HepG2 (cell line): ENCODE measurements at regions not wholly inside any gene's neighbourhood (a gene's known extent, or its start where the extent isn't known, plus 50 kb on each side); places are given as distances from the start of the nearest gene placed in this dataset.

Experiments used
- ATAC-seq: fragments of 200-7000 bp; cut with Tn5 transposase; 3 replicates; pipeline ENCODE4 v1.9.1; 2020; ENCODE audit warnings: mild to moderate bottlenecking, moderate library complexity
- BruUV-seq: library from RNA; stranded (reverse); fragments of 400-500 nt; replicated peaks from 2 replicates; lab custom pipeline; 2021; lab: Mats Ljungman, UMichigan
- CTCF ChIA-PET: fragments of 300-600 bp; formaldehyde crosslinking; extraction: SDS; loops from one replicate; lab custom pipeline; 2021; ENCODE audit warnings: low total read pairs, inconsistent platforms, low intra/inter-chr PET ratio; lab: Yijun Ruan, JAX
- POLR2A ChIA-PET: fragments of 350-600 bp; sonication (Branson Sonifier 250); formaldehyde crosslinking; loops from one replicate; lab custom pipeline; 2020; ENCODE audit warnings: antibody characterized with exemption, inconsistent platforms; lab: Yijun Ruan, JAX
- DNase-seq: peaks from one replicate; pipeline ENCODE4 v3.0.0-alpha.2; 2015; ENCODE audit warnings: low spot score
- FAIRE-seq: peaks from 3 replicates; lab custom pipeline; 2011; peaks lifted over from hg19 to GRCh38; lab: Jason Lieb, UNC
- H2AFZ ChIP-seq: one replicate; pipeline ENCODE4 v1.6.1; 2011; ENCODE audit warnings: low read length, inconsistent platforms
- H3K27ac ChIP-seq: fragments of 300-600 bp; 3 replicates; pipeline ENCODE4 v1.8.0; 2011; ENCODE audit warnings: mixed run types, mild to moderate bottlenecking, mixed read lengths, low read length, inconsistent platforms; ENCODE audit not compliant: insufficient read depth; ENCODE audit errors: extremely low read length
- H3K27me3 ChIP-seq, 2 experiments: fragments of 200-600 bp in 1 of 2; 2 replicates in 1 of 2; 3 replicates in 1 of 2; pipeline versions ENCODE4 v1.6.0 to v1.8.0; 2011; ENCODE audit warnings: low read length in 2 of 2, mild to moderate bottlenecking in 2 of 2, moderate library complexity in 2 of 2, inconsistent platforms in 1 of 2; ENCODE audit not compliant: insufficient read depth in 2 of 2, control insufficient read depth in 1 of 2
- H3K36me3 ChIP-seq, 2 experiments: fragments of 200-600 bp in 1 of 2; replicated peaks in 1 of 2; 2 replicates in 1 of 2; 3 replicates in 1 of 2; pipeline versions ENCODE4 v1.5.1 to v1.8.0; 2011; ENCODE audit warnings: low read length in 2 of 2, inconsistent platforms in 1 of 2; ENCODE audit not compliant: insufficient read depth in 2 of 2, control insufficient read depth in 1 of 2
- H3K4me1 ChIP-seq: 2 replicates; pipeline ENCODE4 v1.5.1; 2012; ENCODE audit warnings: low read length, inconsistent platforms; ENCODE audit not compliant: insufficient read depth
- H3K4me2 ChIP-seq: 2 replicates; pipeline ENCODE4 v1.6.0; 2011; ENCODE audit warnings: low read depth, low read length, inconsistent platforms
- H3K4me3 ChIP-seq, 3 experiments: fragments of 200-600 bp in 1 of 3; sonication (generic), shearing (Covaris generic) in 1 of 3; replicated peaks in 1 of 3; 2 replicates each; pipeline ENCODE4 v1.5.1; 2011 to 2016; ENCODE audit warnings: low read length in 3 of 3, inconsistent platforms in 2 of 3, low read depth in 2 of 3, mild to moderate bottlenecking in 2 of 3, control low read depth in 1 of 3, mixed read lengths in 1 of 3; ENCODE audit not compliant: insufficient read depth in 1 of 3
- H3K79me2 ChIP-seq: one replicate; pipeline ENCODE4 v1.6.1; 2011; ENCODE audit warnings: low read length, inconsistent platforms; ENCODE audit not compliant: insufficient read depth
- H3K9ac ChIP-seq: 2 replicates; pipeline ENCODE4 v1.6.0; 2011; ENCODE audit warnings: mild to moderate bottlenecking, low read depth, low read length, inconsistent platforms; ENCODE audit not compliant: insufficient read depth
- H3K9me3 ChIP-seq: 2 replicates; pipeline ENCODE4 v1.5.1; 2012; ENCODE audit warnings: mild to moderate bottlenecking, low read length
- H4K20me1 ChIP-seq: 2 replicates; pipeline ENCODE4 v1.6.0; 2011; ENCODE audit warnings: inconsistent platforms, mild to moderate bottlenecking, low read length, moderate library complexity; ENCODE audit not compliant: insufficient read depth
- MAFG ChIP-seq: sonication (generic); formaldehyde crosslinking; IDR thresholded peaks from 2 replicates; pipeline ENCODE4 v1.5.1; 2020; ENCODE audit warnings: mild to moderate bottlenecking, missing genetic modification reagents
- RXRA ChIP-seq: sonication (generic); formaldehyde crosslinking; IDR thresholded peaks from 2 replicates; pipeline ENCODE4 v1.5.1; 2020; ENCODE audit warnings: missing genetic modification reagents
- ZNF431 ChIP-seq: sonication (generic); formaldehyde crosslinking; IDR thresholded peaks from 2 replicates; pipeline ENCODE4 v1.9.0; 2022; ENCODE audit warnings: missing genetic modification reagents, low read depth, mild to moderate bottlenecking, borderline replicate concordance
- ZNF629 ChIP-seq: sonication (generic); formaldehyde crosslinking; conservative IDR thresholded peaks from 2 replicates; pipeline ENCODE4 v1.5.0; 2020; ENCODE audit warnings: missing genetic modification reagents
- WGBS: methylation state at CpG from one replicate; pipeline ENCODE4 v1.1.6; 2017; ENCODE audit warnings: low lambda C conversion rate; 5-methylcytosine and 5-hydroxymethylcytosine counted together
- in situ Hi-C: cut with HindIII; loops from 2 replicates; pipeline ENCODE4 v1.10.0; 2017; ENCODE audit warnings: low pct_unique_long_range_greater_than_20kb; ENCODE audit not compliant: extremely low pct_ligation_motif_present
- intact Hi-C: fragments of 100-400 bp; cut with micrococcal nuclease; formaldehyde crosslinking; loops from one replicate; pipeline ENCODE4 v1.10.0; 2022; ENCODE audit not compliant: unreplicated experiment
- TF ChIP-seq, protein P1 (sequence below): sonication (generic); formaldehyde crosslinking; IDR thresholded peaks from 2 replicates; pipeline ENCODE4 v1.5.1; 2020; ENCODE audit warnings: missing genetic modification reagents, mild to moderate bottlenecking, borderline replicate concordance

DNA sequence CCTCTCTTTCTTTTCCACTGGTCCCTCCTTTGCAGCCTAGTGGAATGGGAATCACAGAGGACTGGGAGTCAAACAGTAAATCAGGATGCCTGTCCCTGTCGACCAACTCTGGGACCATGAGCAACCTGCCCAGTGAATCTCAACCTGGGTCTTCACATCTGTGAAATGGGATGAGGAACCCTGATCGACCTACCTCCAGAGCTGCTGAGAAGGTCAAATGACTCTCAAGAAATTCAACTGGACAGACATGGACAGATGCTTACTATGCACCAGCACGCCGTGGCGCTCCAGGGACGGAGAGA lies 73.3 kb upstream of the TAF1B start:
- Histone ChIP-seq H3K27me3 (peaks cover 12 to 72% of the 10 kb centered on the region in 2 experiments), H3K4me2 (peak overlapping the region; percentile 42; the same call in 1 of the 2 replicates), H3K4me1 (peaks cover 75% of the 10 kb centered on the region), H4K20me1 (no peaks in the 10 kb centered on the region), H3K9me3 (no peaks in the 10 kb centered on the region), H2AFZ (no peak overlapping the region), H3K36me3 (no peaks in the 10 kb centered on the region), H3K79me2 (no peaks in the 10 kb centered on the region), H3K4me3 (peak overlapping the region in 1 of 3 experiments; percentile 20; a peak in 1 of 6 replicates), H3K9ac (no peak overlapping the region), H3K27ac (no peak overlapping the region)
- no peak for ATAC-seq
- POLR2A ChIA-PET = no interaction called here
- DNase-seq = no peak
- 48% methylated on average over 6 of the region's 6 CpGs for WGBS
- no peak for FAIRE-seq
- BruUV-seq = no TSS peak
- in situ Hi-C loops = no loop called here
- TF ChIP-seq ZNF629 (CRISPR knock-in tag) (peak; percentile 84), ZNF431 (CRISPR knock-in tag) (no peak), MAFG (CRISPR knock-in tag) (0 out of 2 replicates have a peak, but pooled peaks have one; percentile 12), RXRA (CRISPR knock-in tag) (0 out of 2 replicates have a peak, but pooled peaks have one; percentile 2)
- TF ChIP-seq, protein P1, sequence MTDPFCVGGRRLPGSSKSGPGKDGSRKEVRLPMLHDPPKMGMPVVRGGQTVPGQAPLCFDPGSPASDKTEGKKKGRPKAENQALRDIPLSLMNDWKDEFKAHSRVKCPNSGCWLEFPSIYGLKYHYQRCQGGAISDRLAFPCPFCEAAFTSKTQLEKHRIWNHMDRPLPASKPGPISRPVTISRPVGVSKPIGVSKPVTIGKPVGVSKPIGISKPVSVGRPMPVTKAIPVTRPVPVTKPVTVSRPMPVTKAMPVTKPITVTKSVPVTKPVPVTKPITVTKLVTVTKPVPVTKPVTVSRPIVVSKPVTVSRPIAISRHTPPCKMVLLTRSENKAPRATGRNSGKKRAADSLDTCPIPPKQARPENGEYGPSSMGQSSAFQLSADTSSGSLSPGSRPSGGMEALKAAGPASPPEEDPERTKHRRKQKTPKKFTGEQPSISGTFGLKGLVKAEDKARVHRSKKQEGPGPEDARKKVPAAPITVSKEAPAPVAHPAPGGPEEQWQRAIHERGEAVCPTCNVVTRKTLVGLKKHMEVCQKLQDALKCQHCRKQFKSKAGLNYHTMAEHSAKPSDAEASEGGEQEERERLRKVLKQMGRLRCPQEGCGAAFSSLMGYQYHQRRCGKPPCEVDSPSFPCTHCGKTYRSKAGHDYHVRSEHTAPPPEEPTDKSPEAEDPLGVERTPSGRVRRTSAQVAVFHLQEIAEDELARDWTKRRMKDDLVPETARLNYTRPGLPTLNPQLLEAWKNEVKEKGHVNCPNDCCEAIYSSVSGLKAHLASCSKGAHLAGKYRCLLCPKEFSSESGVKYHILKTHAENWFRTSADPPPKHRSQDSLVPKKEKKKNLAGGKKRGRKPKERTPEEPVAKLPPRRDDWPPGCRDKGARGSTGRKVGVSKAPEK (CRISPR knock-in tag) = no peak
- intact Hi-C loops = loop anchor here (1.0 to 5.0 kb wide), 4 partner anchors 29 to 278 kb away; partner anchors contain the start of gene ADAM17
- CTCF ChIA-PET = interaction anchor here (0.7 to 1.1 kb wide), 3 partner anchors 29 to 278 kb away, joined by 3 read pairs; no protein-coding TSS in a partner anchor
